Right atrium auricular region (tissue), 2 donors: ENCODE measurements at regions not wholly inside any gene's neighbourhood (a gene's known extent, or its start where the extent isn't known, plus 50 kb on each side); places are given as distances from the start of the nearest gene placed in this dataset.

Source experiments
- DNase-seq: peaks from one replicate; pipeline ENCODE4 v3.0.0-alpha.2; 2019; ENCODE audit warnings: low spot score
- H3K27ac ChIP-seq, 2 donors: fragments of 200-600 bp; sonication (generic); 1 replicate in 1 of 2; 2 replicates in 1 of 2; pipeline ENCODE4 v1.5.1; 2016 to 2019
- H3K27me3 ChIP-seq, 2 donors: fragments of 200-600 bp; sonication (generic); one replicate each; pipeline versions ENCODE4 v1.5.1 to v1.6.0; 2017 to 2019
- H3K36me3 ChIP-seq: fragments of 200-600 bp; sonication (generic); one replicate; pipeline ENCODE4 v1.5.1; 2016
- H3K4me1 ChIP-seq, 2 donors: fragments of 200-600 bp; sonication (generic); one replicate each; pipeline versions ENCODE4 v1.5.1 to v1.6.0; 2017 to 2019
- H3K4me3 ChIP-seq, 2 donors: fragments of 200-600 bp; sonication (generic); 1 replicate in 1 of 2; 2 replicates in 1 of 2; pipeline ENCODE4 v1.5.1; 2017 to 2019; ENCODE audit warnings: mild to moderate bottlenecking in 1 of 2, moderate library complexity in 1 of 2
- H3K9me3 ChIP-seq, 2 donors: fragments of 200-600 bp; sonication (generic); one replicate each; pipeline ENCODE4 v1.5.1; 2019
- CTCF ChIP-seq, 2 donors: fragments of 200-600 bp; sonication (generic); IDR thresholded peaks; one replicate each; pipeline ENCODE4 v1.5.1; 2019; ENCODE audit warnings: antibody characterized with exemption in 2 of 2

GRCh38 chr4:91935217-91935616 is 368.5 kb upstream of the GRID2 start:
- no peaks in the 10 kb centered on the region for H3K4me1 ChIP-seq
- no peaks in the 10 kb centered on the region for H3K9me3 ChIP-seq
- DNase-seq, result no peak
- no peak overlapping the region for H3K4me3 ChIP-seq
- H3K36me3 ChIP-seq, result no peaks in the 10 kb centered on the region
- TF ChIP-seq CTCF (IDR thresholded peaks at IDR 0.05), result no peak
- no peaks in the 10 kb centered on the region for H3K27me3 ChIP-seq
- H3K27ac ChIP-seq, result no peak overlapping the region

GRCh38 chr4:91936311-91936710 is 367.5 kb upstream of the GRID2 start:
- Histone ChIP-seq H3K4me1 (no peaks in the 10 kb centered on the region), H3K9me3 (no peaks in the 10 kb centered on the region), H3K27me3 (no peaks in the 10 kb centered on the region), H3K4me3 (no peak overlapping the region), H3K36me3 (no peaks in the 10 kb centered on the region), H3K27ac (no peak overlapping the region)
- DNase-seq, result no peak
- no peak for TF ChIP-seq CTCF (IDR thresholded peaks at IDR 0.05)

GRCh38 chr4:91957963-91958362 is 345.8 kb upstream of the GRID2 start:
- no peak for DNase-seq
- no peaks in the 10 kb centered on the region for H3K27me3 ChIP-seq
- H3K27ac ChIP-seq, result no peak overlapping the region
- H3K9me3 ChIP-seq, result peaks cover 0 to 9% of the 10 kb centered on the region in 2 donors
- H3K36me3 ChIP-seq, result no peaks in the 10 kb centered on the region
- no peak overlapping the region for H3K4me3 ChIP-seq
- TF ChIP-seq CTCF (IDR thresholded peaks at IDR 0.05), result no peak
- H3K4me1 ChIP-seq, result no peaks in the 10 kb centered on the region

GRCh38 chr4:91958596-91958995 is 345.2 kb upstream of the GRID2 start:
- H3K4me3 ChIP-seq, result no peak overlapping the region
- H3K27me3 ChIP-seq, result no peaks in the 10 kb centered on the region
- TF ChIP-seq CTCF (IDR thresholded peaks at IDR 0.05), result no peak
- no peak for DNase-seq
- peaks cover 0 to 9% of the 10 kb centered on the region in 2 donors for H3K9me3 ChIP-seq
- no peaks in the 10 kb centered on the region for H3K4me1 ChIP-seq
- H3K27ac ChIP-seq, result no peak overlapping the region
- no peaks in the 10 kb centered on the region for H3K36me3 ChIP-seq

- H3K4me3 ChIP-seq, result no peak overlapping the region
- H3K36me3 ChIP-seq, result no peaks in the 10 kb centered on the region
- DNase-seq, result no peak
- no peaks in the 10 kb centered on the region for H3K4me1 ChIP-seq
- H3K27me3 ChIP-seq, result no peaks in the 10 kb centered on the region
- no peak overlapping the region for H3K27ac ChIP-seq
- no peak for TF ChIP-seq CTCF (IDR thresholded peaks at IDR 0.05)
- H3K9me3 ChIP-seq, result no peaks in the 10 kb centered on the region
Observed at GRCh38 chr4:91961504-91961903, 342.3 kb upstream of the GRID2 start.

GRCh38 chr4:91963486-91963885 is 340.3 kb upstream of the GRID2 start:
- H3K27me3 ChIP-seq, result no peaks in the 10 kb centered on the region
- H3K9me3 ChIP-seq, result no peaks in the 10 kb centered on the region
- no peak overlapping the region for H3K27ac ChIP-seq
- no peak for TF ChIP-seq CTCF (IDR thresholded peaks at IDR 0.05)
- H3K4me1 ChIP-seq, result no peaks in the 10 kb centered on the region
- no peaks in the 10 kb centered on the region for H3K36me3 ChIP-seq
- no peak overlapping the region for H3K4me3 ChIP-seq
- DNase-seq, result no peak
